ENCODE measurements at regions not wholly inside any gene's neighbourhood (a gene's known extent, or its start where the extent isn't known, plus 50 kb on each side); places are given as distances from the start of the nearest gene placed in this dataset.

GRCh38 chr9:12933957-12934356 is 159.1 kb downstream of the LURAP1L start:
- peak; percentile 14 for DNase-seq (ENCODE audit: low spot score)

GRCh38 chr9:12934545-12935272 is 159.9 kb downstream of the LURAP1L start:
- DNase-seq (ENCODE audit: low spot score), result no peak

- DNase-seq (ENCODE audit: low spot score), result no peak
These were observed 160.9 kb downstream of the LURAP1L start for GRCh38 chr9:12935714-12936113.

GRCh38 chr9:12954441-12954840 is 179.6 kb downstream of the LURAP1L start:
- DNase-seq (ENCODE audit: low spot score), result no peak

GRCh38 chr9:12955510-12956163 is 180.8 kb downstream of the LURAP1L start:
- DNase-seq (ENCODE audit: low spot score), result no peak

- peak; percentile 76 for DNase-seq (ENCODE audit: low spot score)
These were observed 181.4 kb downstream of the LURAP1L start for GRCh38 chr9:12956261-12956660.

- peak; percentile 17 for DNase-seq (ENCODE audit: low spot score)
These were observed 182.0 kb downstream of the LURAP1L start for GRCh38 chr9:12956805-12957204.

GRCh38 chr9:12958279-12958678 is 183.5 kb downstream of the LURAP1L start:
- no peak for DNase-seq (ENCODE audit: low spot score)

- no peak for DNase-seq (ENCODE audit: low spot score)
These were observed 183.9 kb downstream of the LURAP1L start for GRCh38 chr9:12958708-12959107.

GRCh38 chr9:12961276-12961809 is 186.5 kb downstream of the LURAP1L start:
- DNase-seq (ENCODE audit: low spot score), result no peak

- no peak for DNase-seq (ENCODE audit: low spot score)
These were observed 188.7 kb downstream of the LURAP1L start for GRCh38 chr9:12963537-12963936.

GRCh38 chr9:12964271-12964670 is 189.5 kb downstream of the LURAP1L start:
- no peak for DNase-seq (ENCODE audit: low spot score)

- no peak for DNase-seq (ENCODE audit: low spot score)
These were observed 190.5 kb downstream of the LURAP1L start for GRCh38 chr9:12965303-12965702.

GRCh38 chr9:12968093-12968492 is 193.3 kb downstream of the LURAP1L start:
- peak; percentile 77 for DNase-seq (ENCODE audit: low spot score)

GRCh38 chr9:12972608-12973589 is 198.1 kb downstream of the LURAP1L start:
- peak; percentile 93 for DNase-seq (ENCODE audit: low spot score)

- no peak for DNase-seq (ENCODE audit: low spot score)
These were observed 198.9 kb downstream of the LURAP1L start for GRCh38 chr9:12973710-12974109.

- peak; percentile 63 for DNase-seq (ENCODE audit: low spot score)
These were observed 199.9 kb downstream of the LURAP1L start for GRCh38 chr9:12974671-12975070.

- DNase-seq (ENCODE audit: low spot score), result peak; percentile 54
These were observed 200.7 kb downstream of the LURAP1L start for GRCh38 chr9:12975496-12975895.

GRCh38 chr9:12980085-12980851 is 205.4 kb downstream of the LURAP1L start:
- peak; percentile 57 for DNase-seq (ENCODE audit: low spot score)

GRCh38 chr9:12988258-12988657 is 213.4 kb downstream of the LURAP1L start:
- DNase-seq (ENCODE audit: low spot score), result no peak

- no peak for DNase-seq (ENCODE audit: low spot score)
These were observed 214.8 kb downstream of the LURAP1L start for GRCh38 chr9:12989669-12990068.

Measured in umbilical cord (tissue), 1 donor.